HepG2 (cell line): ENCODE measurements at regions not wholly inside any gene's neighbourhood (a gene's known extent, or its start where the extent isn't known, plus 50 kb on each side); places are given as distances from the start of the nearest gene placed in this dataset.

Source experiments
- ATAC-seq: fragments of 200-7000 bp; cut with Tn5 transposase; 3 replicates; pipeline ENCODE4 v1.9.1; 2020; ENCODE audit warnings: mild to moderate bottlenecking, moderate library complexity
- BruUV-seq: library from RNA; stranded (reverse); fragments of 400-500 nt; replicated peaks from 2 replicates; lab custom pipeline; 2021; lab: Mats Ljungman, UMichigan
- CTCF ChIA-PET: fragments of 300-600 bp; formaldehyde crosslinking; extraction: SDS; loops from one replicate; lab custom pipeline; 2021; ENCODE audit warnings: low total read pairs, inconsistent platforms, low intra/inter-chr PET ratio; lab: Yijun Ruan, JAX
- POLR2A ChIA-PET: fragments of 350-600 bp; sonication (Branson Sonifier 250); formaldehyde crosslinking; loops from one replicate; lab custom pipeline; 2020; ENCODE audit warnings: antibody characterized with exemption, inconsistent platforms; lab: Yijun Ruan, JAX
- DNase-seq: peaks from one replicate; pipeline ENCODE4 v3.0.0-alpha.2; 2015; ENCODE audit warnings: low spot score
- FAIRE-seq: peaks from 3 replicates; lab custom pipeline; 2011; peaks lifted over from hg19 to GRCh38; lab: Jason Lieb, UNC
- H2AFZ ChIP-seq: one replicate; pipeline ENCODE4 v1.6.1; 2011; ENCODE audit warnings: low read length, inconsistent platforms
- H3K27ac ChIP-seq: fragments of 300-600 bp; 3 replicates; pipeline ENCODE4 v1.8.0; 2011; ENCODE audit warnings: mixed run types, mild to moderate bottlenecking, mixed read lengths, low read length, inconsistent platforms; ENCODE audit not compliant: insufficient read depth; ENCODE audit errors: extremely low read length
- H3K27me3 ChIP-seq, 2 experiments: fragments of 200-600 bp in 1 of 2; 2 replicates in 1 of 2; 3 replicates in 1 of 2; pipeline versions ENCODE4 v1.6.0 to v1.8.0; 2011; ENCODE audit warnings: low read length in 2 of 2, mild to moderate bottlenecking in 2 of 2, moderate library complexity in 2 of 2, inconsistent platforms in 1 of 2; ENCODE audit not compliant: insufficient read depth in 2 of 2, control insufficient read depth in 1 of 2
- H3K36me3 ChIP-seq, 2 experiments: fragments of 200-600 bp in 1 of 2; replicated peaks in 1 of 2; 2 replicates in 1 of 2; 3 replicates in 1 of 2; pipeline versions ENCODE4 v1.5.1 to v1.8.0; 2011; ENCODE audit warnings: low read length in 2 of 2, inconsistent platforms in 1 of 2; ENCODE audit not compliant: insufficient read depth in 2 of 2, control insufficient read depth in 1 of 2
- H3K4me1 ChIP-seq: 2 replicates; pipeline ENCODE4 v1.5.1; 2012; ENCODE audit warnings: low read length, inconsistent platforms; ENCODE audit not compliant: insufficient read depth
- H3K4me2 ChIP-seq: 2 replicates; pipeline ENCODE4 v1.6.0; 2011; ENCODE audit warnings: low read depth, low read length, inconsistent platforms
- H3K4me3 ChIP-seq, 3 experiments: fragments of 200-600 bp in 1 of 3; sonication (generic), shearing (Covaris generic) in 1 of 3; replicated peaks in 1 of 3; 2 replicates each; pipeline ENCODE4 v1.5.1; 2011 to 2016; ENCODE audit warnings: low read length in 3 of 3, inconsistent platforms in 2 of 3, low read depth in 2 of 3, mild to moderate bottlenecking in 2 of 3, control low read depth in 1 of 3, mixed read lengths in 1 of 3; ENCODE audit not compliant: insufficient read depth in 1 of 3
- H3K79me2 ChIP-seq: one replicate; pipeline ENCODE4 v1.6.1; 2011; ENCODE audit warnings: low read length, inconsistent platforms; ENCODE audit not compliant: insufficient read depth
- H3K9ac ChIP-seq: 2 replicates; pipeline ENCODE4 v1.6.0; 2011; ENCODE audit warnings: mild to moderate bottlenecking, low read depth, low read length, inconsistent platforms; ENCODE audit not compliant: insufficient read depth
- H3K9me3 ChIP-seq: 2 replicates; pipeline ENCODE4 v1.5.1; 2012; ENCODE audit warnings: mild to moderate bottlenecking, low read length
- H4K20me1 ChIP-seq: 2 replicates; pipeline ENCODE4 v1.6.0; 2011; ENCODE audit warnings: inconsistent platforms, mild to moderate bottlenecking, low read length, moderate library complexity; ENCODE audit not compliant: insufficient read depth
- ARID4A ChIP-seq: sonication (generic); formaldehyde crosslinking; IDR thresholded peaks from 2 replicates; pipeline ENCODE4 v1.5.0; 2020; ENCODE audit warnings: mild to moderate bottlenecking, missing genetic modification reagents, borderline replicate concordance
- ATF3 ChIP-seq: sonication (generic); formaldehyde crosslinking; IDR thresholded peaks from 2 replicates; pipeline ENCODE4 v1.4.0; 2020; ENCODE audit warnings: missing genetic modification reagents
- BRD4 ChIP-seq: sonication (generic); formaldehyde crosslinking; IDR thresholded peaks from 2 replicates; pipeline ENCODE4 v1.4.0; 2020; ENCODE audit warnings: missing genetic modification reagents
- HMG20A ChIP-seq: IDR thresholded peaks from 2 replicates; pipeline ENCODE4 v1.6.1; 2016; ENCODE audit warnings: borderline replicate concordance
- MIER2 ChIP-seq: IDR thresholded peaks from 2 replicates; pipeline ENCODE4 v1.6.1; 2016; ENCODE audit warnings: missing biosample characterization, missing genetic modification reagents
- MLXIP ChIP-seq: sonication (generic); formaldehyde crosslinking; IDR thresholded peaks from 2 replicates; pipeline ENCODE4 v1.9.0; 2021; ENCODE audit warnings: missing genetic modification reagents, borderline replicate concordance
- MYNN ChIP-seq: sonication (generic); formaldehyde crosslinking; IDR thresholded peaks from 2 replicates; pipeline ENCODE4 v1.4.0; 2020; ENCODE audit warnings: mild to moderate bottlenecking, low read depth, missing genetic modification reagents
- POLR2AphosphoS5 ChIP-seq: IDR thresholded peaks from 2 replicates; pipeline ENCODE4 v1.6.1; 2012; ENCODE audit warnings: low read depth, low read length
- RORA ChIP-seq: sonication (generic); formaldehyde crosslinking; IDR thresholded peaks from 2 replicates; pipeline ENCODE4 v1.5.0; 2020; ENCODE audit warnings: mild to moderate bottlenecking, missing genetic modification reagents, moderate library complexity
- TRIM22 ChIP-seq: fragments of 450-650 bp; IDR thresholded peaks from 2 replicates; pipeline ENCODE4 v1.6.1; 2017
- ZMYM3 ChIP-seq: sonication (generic); formaldehyde crosslinking; IDR thresholded peaks from 2 replicates; pipeline ENCODE4 v1.5.1; 2020; ENCODE audit warnings: mild to moderate bottlenecking, missing genetic modification reagents
- ZNF101 ChIP-seq: sonication (generic); formaldehyde crosslinking; IDR thresholded peaks from 2 replicates; pipeline ENCODE4 v1.4.0; 2020; ENCODE audit warnings: mild to moderate bottlenecking, low read depth, missing genetic modification reagents, borderline replicate concordance
- ZNF354B ChIP-seq: sonication (generic); formaldehyde crosslinking; IDR thresholded peaks from 2 replicates; pipeline ENCODE4 v1.8.0; 2022; ENCODE audit warnings: mild to moderate bottlenecking, missing genetic modification reagents
- ZNF513 ChIP-seq: sonication (generic); formaldehyde crosslinking; conservative IDR thresholded peaks from 2 replicates; pipeline ENCODE4 v1.5.0; 2020; ENCODE audit warnings: missing genetic modification reagents
- ZNF562 ChIP-seq: sonication (generic); formaldehyde crosslinking; IDR thresholded peaks from 2 replicates; pipeline ENCODE4 v1.8.0; 2022; ENCODE audit warnings: missing genetic modification reagents, borderline replicate concordance
- ZNF773 ChIP-seq: sonication (generic); formaldehyde crosslinking; IDR thresholded peaks from 2 replicates; pipeline ENCODE4 v1.4.0; 2020; ENCODE audit warnings: missing genetic modification reagents, borderline replicate concordance
- WGBS: methylation state at CpG from one replicate; pipeline ENCODE4 v1.1.6; 2017; ENCODE audit warnings: low lambda C conversion rate; 5-methylcytosine and 5-hydroxymethylcytosine counted together
- in situ Hi-C: cut with HindIII; loops from 2 replicates; pipeline ENCODE4 v1.10.0; 2017; ENCODE audit warnings: low pct_unique_long_range_greater_than_20kb; ENCODE audit not compliant: extremely low pct_ligation_motif_present
- intact Hi-C: fragments of 100-400 bp; cut with micrococcal nuclease; formaldehyde crosslinking; loops from one replicate; pipeline ENCODE4 v1.10.0; 2022; ENCODE audit not compliant: unreplicated experiment

- Histone ChIP-seq H3K36me3 (no peaks in the 10 kb centered on the region), H3K4me3 (no peak overlapping the region), H3K4me1 (peaks cover 30% of the 10 kb centered on the region), H3K9me3 (no peaks in the 10 kb centered on the region), H3K27me3 (no peaks in the 10 kb centered on the region), H3K9ac (no peak overlapping the region), H3K27ac (no peak overlapping the region), H4K20me1 (no peaks in the 10 kb centered on the region), H2AFZ (no peak overlapping the region), H3K79me2 (no peaks in the 10 kb centered on the region), H3K4me2 (0 out of 2 replicates have a peak overlapping the region, but pooled peaks have one; percentile 11)
- in situ Hi-C loops (no loop called here), intact Hi-C loops (loop anchor here (10.0 kb wide), 1 partner anchor 405 kb away; no protein-coding TSS in a partner anchor)
- 0% methylated on average over 3 of the region's 3 CpGs for WGBS
- POLR2A ChIA-PET, result no interaction called here
- peak; percentile 81 for DNase-seq
- CTCF ChIA-PET, result no interaction called here
- FAIRE-seq, result peak; percentile 68
- BruUV-seq, result no TSS peak
- ATAC-seq, result peak; percentile 82
- no peak for TF ChIP-seq ZNF354B (CRISPR knock-in tag)
- no peak for TF ChIP-seq ZMYM3 (CRISPR knock-in tag)
- no peak for TF ChIP-seq MYNN (CRISPR knock-in tag)
- no peak for TF ChIP-seq POLR2AphosphoS5
- TF ChIP-seq ZNF513 (CRISPR knock-in tag), result no peak
- TF ChIP-seq RORA, result no peak
- no peak for TF ChIP-seq TRIM22
- no peak for TF ChIP-seq ZNF562 (CRISPR knock-in tag)
- TF ChIP-seq BRD4 (CRISPR knock-in tag), result no peak
- no peak for TF ChIP-seq ARID4A
- TF ChIP-seq ATF3 (CRISPR knock-in tag), result no peak
- TF ChIP-seq HMG20A (CRISPR knock-in tag), result 0 out of 2 replicates have a peak, but pooled peaks have one; percentile 21
- no peak for TF ChIP-seq ZNF101 (CRISPR knock-in tag)
- TF ChIP-seq MIER2 (CRISPR knock-in tag), result no peak
- TF ChIP-seq MLXIP (CRISPR knock-in tag), result no peak
- no peak for TF ChIP-seq ZNF773 (CRISPR knock-in tag)
These were observed 61.2 kb upstream of the ABLIM1 start for GRCh38 chr10:114719311-114719710.
